ENCODE measurements at regions not wholly inside any gene's neighbourhood (a gene's known extent, or its start where the extent isn't known, plus 50 kb on each side); places are given as distances from the start of the nearest gene placed in this dataset.
"Not testable (repeated sequence)": the region's sequence is repeated elsewhere in the genome, so short reads cannot be mapped to it uniquely, and the experiment has no call there.

DNA sequence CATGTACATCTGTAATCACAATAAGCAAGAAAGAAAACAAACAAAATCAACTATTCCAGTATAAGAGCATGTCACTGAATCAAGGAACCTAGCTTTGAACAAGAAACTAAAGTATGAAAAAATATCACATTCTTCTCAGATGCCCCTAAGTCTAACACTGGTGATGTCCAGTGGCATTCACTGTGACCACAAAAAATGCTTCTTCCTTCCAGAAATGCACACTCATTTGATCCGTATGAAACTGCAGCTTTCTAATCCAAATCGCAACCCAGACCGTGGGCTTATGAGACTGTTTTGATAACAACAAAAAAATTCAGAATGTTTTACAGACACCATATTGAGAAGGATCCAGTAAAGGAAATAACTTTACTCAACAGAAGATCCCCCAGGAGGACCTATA lies 320.1 kb upstream of the TARS1 start:
- TF ChIP-seq CTCF (IDR thresholded peaks at IDR 0.05; ENCODE audit: poor library complexity, severe bottlenecking) = no peak
- no peaks in the 10 kb centered on the region for H3K36me3 ChIP-seq (ENCODE audit: low read depth)
- H3K27ac ChIP-seq (ENCODE audit: poor library complexity, severe bottlenecking) = no peak overlapping the region
- peaks cover 8% of the 10 kb centered on the region for H3K4me1 ChIP-seq (ENCODE audit: insufficient read depth, poor library complexity, severe bottlenecking)
- ATAC-seq (ENCODE audit: low read depth) (no peak), DNase-seq (ENCODE audit: low spot score) (no peak)
- H3K4me3 ChIP-seq (ENCODE audit: severe bottlenecking) = no peak overlapping the region
- H3K27me3 ChIP-seq (ENCODE audit: insufficient read depth, poor library complexity, severe bottlenecking) = no peaks in the 10 kb centered on the region
- H3K9me3 ChIP-seq (ENCODE audit: severe bottlenecking) = no peaks in the 10 kb centered on the region

- H3K9me3 ChIP-seq (ENCODE audit: severe bottlenecking) = no peaks in the 10 kb centered on the region
- no peak for TF ChIP-seq CTCF (IDR thresholded peaks at IDR 0.05; ENCODE audit: poor library complexity, severe bottlenecking)
- H3K27me3 ChIP-seq (ENCODE audit: insufficient read depth, poor library complexity, severe bottlenecking) = no peaks in the 10 kb centered on the region
- H3K27ac ChIP-seq (ENCODE audit: poor library complexity, severe bottlenecking) = no peak overlapping the region
- H3K36me3 ChIP-seq (ENCODE audit: low read depth) = no peaks in the 10 kb centered on the region
- ATAC-seq (ENCODE audit: low read depth) (no peak), DNase-seq (ENCODE audit: low spot score) (no peak)
- no peaks in the 10 kb centered on the region for H3K4me1 ChIP-seq (ENCODE audit: insufficient read depth, poor library complexity, severe bottlenecking)
- H3K4me3 ChIP-seq (ENCODE audit: severe bottlenecking) = no peak overlapping the region
These were observed 311.5 kb upstream of the TARS1 start for GRCh38 chr5:33129309-33129708.

- Histone ChIP-seq H3K27me3 (ENCODE audit: insufficient read depth, poor library complexity, severe bottlenecking) (no peaks in the 10 kb centered on the region), H3K36me3 (ENCODE audit: low read depth) (no peaks in the 10 kb centered on the region), H3K4me3 (ENCODE audit: severe bottlenecking) (no peak overlapping the region), H3K9me3 (ENCODE audit: severe bottlenecking) (no peaks in the 10 kb centered on the region), H3K4me1 (ENCODE audit: insufficient read depth, poor library complexity, severe bottlenecking) (no peaks in the 10 kb centered on the region), H3K27ac (ENCODE audit: poor library complexity, severe bottlenecking) (no peak overlapping the region)
- no peak for TF ChIP-seq CTCF (IDR thresholded peaks at IDR 0.05; ENCODE audit: poor library complexity, severe bottlenecking)
- DNase-seq (ENCODE audit: low spot score) = no peak
- ATAC-seq (ENCODE audit: low read depth) = no peak
These were observed 304.0 kb upstream of the TARS1 start for GRCh38 chr5:33136785-33137184.

DNA sequence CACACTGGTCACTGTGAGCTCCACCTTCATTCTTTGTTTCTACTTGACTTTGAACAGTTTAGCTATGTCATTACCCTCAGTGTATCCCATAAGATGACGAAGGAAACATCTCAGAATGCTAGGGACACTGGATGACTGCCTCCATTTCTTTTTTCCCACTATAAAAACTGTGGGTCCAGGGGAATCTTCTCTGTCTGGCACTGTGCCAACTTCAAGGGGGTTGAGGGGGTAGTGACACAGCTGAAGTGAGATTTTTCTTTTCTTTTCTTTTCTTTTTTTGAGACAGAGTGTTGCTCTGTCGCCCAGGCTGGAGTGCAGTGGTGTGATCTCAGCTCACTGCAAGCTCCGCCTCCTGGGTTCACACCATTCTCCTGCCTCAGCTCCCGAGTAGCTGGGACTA lies 302.6 kb upstream of the TARS1 start:
- H3K27me3 ChIP-seq (ENCODE audit: insufficient read depth, poor library complexity, severe bottlenecking); H3K4me3 ChIP-seq (ENCODE audit: severe bottlenecking); H3K4me1 ChIP-seq (ENCODE audit: insufficient read depth, poor library complexity, severe bottlenecking); H3K9me3 ChIP-seq (ENCODE audit: severe bottlenecking); H3K27ac ChIP-seq (ENCODE audit: poor library complexity, severe bottlenecking); H3K36me3 ChIP-seq (ENCODE audit: low read depth); DNase-seq (ENCODE audit: low spot score); ATAC-seq (ENCODE audit: low read depth): not testable (repeated sequence)

GRCh38 chr5:33143405-33144123 lies 297.2 kb upstream of the TARS1 start:
- no peak overlapping the region for H3K4me3 ChIP-seq (ENCODE audit: severe bottlenecking)
- DNase-seq (ENCODE audit: low spot score) = no peak
- ATAC-seq (ENCODE audit: low read depth) = no peak
- no peak overlapping the region for H3K27ac ChIP-seq (ENCODE audit: poor library complexity, severe bottlenecking)
- TF ChIP-seq CTCF (IDR thresholded peaks at IDR 0.05; ENCODE audit: poor library complexity, severe bottlenecking) = no peak
- H3K9me3 ChIP-seq (ENCODE audit: severe bottlenecking) = no peaks in the 10 kb centered on the region
- H3K36me3 ChIP-seq (ENCODE audit: low read depth) = no peaks in the 10 kb centered on the region
- peaks cover 24% of the 10 kb centered on the region for H3K4me1 ChIP-seq (ENCODE audit: insufficient read depth, poor library complexity, severe bottlenecking)
- no peaks in the 10 kb centered on the region for H3K27me3 ChIP-seq (ENCODE audit: insufficient read depth, poor library complexity, severe bottlenecking)
